ENCODE measurements at regions not wholly inside any gene's neighbourhood (a gene's known extent, or its start where the extent isn't known, plus 50 kb on each side); places are given as distances from the start of the nearest gene placed in this dataset.

DNA sequence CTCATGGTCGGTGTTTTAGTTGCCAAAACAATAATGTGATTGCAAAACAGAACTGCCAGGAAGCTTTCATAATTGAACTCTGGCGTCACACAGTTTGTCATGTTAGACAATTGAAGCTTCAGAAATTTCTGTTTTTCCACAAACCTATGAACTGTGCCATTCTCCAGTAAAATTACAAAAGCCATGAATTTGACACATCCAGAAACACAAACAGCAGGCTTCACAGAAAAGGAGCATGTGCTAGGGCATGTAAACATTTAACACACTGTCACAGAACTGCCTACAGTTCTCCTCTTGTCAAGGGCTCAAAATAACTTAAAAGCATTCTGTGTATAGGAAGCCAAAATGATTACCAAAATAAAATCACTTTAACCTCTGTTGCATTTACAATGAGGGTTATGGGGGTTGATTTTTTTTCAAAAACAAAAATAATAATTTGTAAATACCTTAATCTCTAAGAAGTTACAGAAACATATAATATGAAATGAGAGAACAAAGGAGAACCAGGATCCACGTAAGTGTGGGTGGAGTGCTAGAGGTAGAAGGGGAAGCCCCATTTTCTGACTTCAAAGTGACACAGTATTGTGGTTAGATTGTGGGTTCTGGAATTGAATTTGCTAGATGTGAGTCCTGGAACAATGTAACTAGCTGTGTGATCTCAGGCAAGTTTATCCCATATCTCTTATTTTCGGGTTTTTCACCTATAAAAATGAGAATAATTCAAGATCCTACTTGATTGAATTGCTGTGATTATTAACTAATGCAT is 295.0 kb downstream of the CENPC start:
- no peaks in the 10 kb centered on the region for H3K27me3 Mint-ChIP-seq
- DNase-seq: no peak
- no peak overlapping the region for H3K27ac Mint-ChIP-seq
- no peak overlapping the region for H3K4me3 Mint-ChIP-seq
- no peaks in the 10 kb centered on the region for H3K4me1 Mint-ChIP-seq
- no peaks in the 10 kb centered on the region for H3K9me3 Mint-ChIP-seq (ENCODE audit: low read depth)
- CTCF ChIA-PET: no interaction called here
- H3K36me3 Mint-ChIP-seq: no peaks in the 10 kb centered on the region
- no peak for ATAC-seq

DNA sequence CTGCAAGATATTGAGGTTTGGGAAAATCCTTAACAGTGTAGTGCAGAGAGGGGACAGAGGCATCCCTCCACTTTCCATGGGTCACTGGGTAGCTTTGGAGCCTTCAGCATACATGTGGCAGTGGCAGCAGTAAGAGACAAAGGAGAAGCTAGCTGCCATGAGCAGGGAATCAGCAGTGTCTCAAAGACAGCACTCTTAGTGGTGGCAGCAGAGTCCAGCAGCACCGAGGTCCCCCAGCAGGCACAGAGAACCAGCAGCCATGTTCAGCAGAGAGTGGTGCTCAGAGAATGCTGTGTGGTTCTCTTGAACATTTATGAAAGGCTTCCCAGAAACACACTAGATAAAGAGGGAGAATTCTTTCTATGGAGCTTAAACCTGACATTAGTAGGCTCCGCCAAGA is 308.5 kb downstream of the CENPC start:
- Mint-ChIP-seq H3K36me3 (no peaks in the 10 kb centered on the region), H3K9me3 (ENCODE audit: low read depth) (no peaks in the 10 kb centered on the region), H3K27ac (no peak overlapping the region), H3K27me3 (no peaks in the 10 kb centered on the region), H3K4me3 (no peak overlapping the region), H3K4me1 (no peaks in the 10 kb centered on the region)
- DNase-seq: no peak
- CTCF ChIA-PET: no interaction called here
- ATAC-seq: no peak

DNA sequence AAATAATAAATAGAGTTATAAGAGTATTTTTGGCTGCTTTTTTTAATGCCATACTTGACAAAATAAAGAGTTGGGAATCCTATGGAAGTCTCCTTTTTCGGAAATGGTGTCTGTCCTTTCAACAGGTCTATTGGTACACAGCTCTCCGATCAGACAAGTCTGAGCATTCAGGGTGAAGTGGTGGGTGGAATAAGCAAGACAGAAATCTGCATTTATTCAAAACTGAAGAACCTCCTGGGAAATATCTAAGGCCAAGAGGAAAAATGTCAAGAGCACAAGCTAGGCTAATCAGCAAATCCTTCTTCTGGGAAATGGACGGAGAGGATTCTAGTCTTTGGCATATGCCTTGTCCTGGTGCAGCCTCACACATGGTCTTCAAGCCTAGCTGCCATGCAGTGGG is 309.0 kb downstream of the CENPC start:
- ATAC-seq: no peak
- CTCF ChIA-PET: no interaction called here
- no peaks in the 10 kb centered on the region for H3K4me1 Mint-ChIP-seq
- H3K27me3 Mint-ChIP-seq: no peaks in the 10 kb centered on the region
- no peak overlapping the region for H3K27ac Mint-ChIP-seq
- no peak overlapping the region for H3K4me3 Mint-ChIP-seq
- DNase-seq: no peak
- H3K36me3 Mint-ChIP-seq: no peaks in the 10 kb centered on the region
- no peaks in the 10 kb centered on the region for H3K9me3 Mint-ChIP-seq (ENCODE audit: low read depth)

DNA sequence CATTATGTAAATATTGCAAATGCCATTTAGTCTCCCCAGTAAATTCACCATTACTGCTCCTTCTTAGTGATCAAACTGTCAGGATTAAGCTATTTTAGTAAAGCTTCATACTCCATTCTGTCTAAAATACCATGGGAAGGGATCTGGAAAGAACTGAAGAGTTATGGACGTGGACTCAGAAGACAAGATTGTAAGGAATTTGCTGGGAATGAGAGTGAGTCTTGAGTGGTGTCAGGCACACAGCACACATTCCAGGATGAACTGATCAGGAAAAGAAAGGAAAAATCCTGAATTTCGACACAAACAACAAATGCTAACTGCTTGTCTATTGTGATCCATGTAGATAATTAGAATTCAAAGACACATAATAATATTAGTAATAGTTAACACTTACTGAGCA is 311.0 kb downstream of the CENPC start:
- H3K36me3 Mint-ChIP-seq: no peaks in the 10 kb centered on the region
- no peaks in the 10 kb centered on the region for H3K9me3 Mint-ChIP-seq (ENCODE audit: low read depth)
- H3K27ac Mint-ChIP-seq: no peak overlapping the region
- no peaks in the 10 kb centered on the region for H3K4me1 Mint-ChIP-seq
- DNase-seq (no peak), ATAC-seq (no peak)
- H3K4me3 Mint-ChIP-seq: no peak overlapping the region
- CTCF ChIA-PET: no interaction called here
- H3K27me3 Mint-ChIP-seq: no peaks in the 10 kb centered on the region

DNA sequence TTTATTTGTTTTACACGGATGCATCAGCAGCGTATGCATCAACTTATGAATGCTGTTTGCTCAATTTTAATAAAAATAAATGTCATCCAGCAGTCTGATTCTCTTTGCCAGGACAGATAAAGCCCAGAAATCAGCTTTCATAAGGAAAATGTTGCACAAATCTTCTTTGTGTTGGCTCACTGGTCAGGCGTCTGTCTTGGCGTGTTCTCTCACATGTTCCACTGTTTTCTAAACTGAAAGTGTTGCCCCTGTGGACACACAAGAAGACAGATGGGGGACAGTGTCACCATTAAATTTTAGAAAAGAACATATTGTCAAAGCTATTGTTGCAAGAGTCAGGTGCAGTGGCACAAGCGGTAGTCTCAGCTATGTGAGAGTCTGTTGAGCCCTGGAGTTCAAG is 316.2 kb downstream of the CENPC start:
- no peaks in the 10 kb centered on the region for H3K4me1 Mint-ChIP-seq
- no peaks in the 10 kb centered on the region for H3K9me3 Mint-ChIP-seq (ENCODE audit: low read depth)
- no peak overlapping the region for H3K4me3 Mint-ChIP-seq
- DNase-seq (no peak), ATAC-seq (no peak)
- CTCF ChIA-PET: no interaction called here
- no peaks in the 10 kb centered on the region for H3K36me3 Mint-ChIP-seq
- no peak overlapping the region for H3K27ac Mint-ChIP-seq
- H3K27me3 Mint-ChIP-seq: no peaks in the 10 kb centered on the region

DNA sequence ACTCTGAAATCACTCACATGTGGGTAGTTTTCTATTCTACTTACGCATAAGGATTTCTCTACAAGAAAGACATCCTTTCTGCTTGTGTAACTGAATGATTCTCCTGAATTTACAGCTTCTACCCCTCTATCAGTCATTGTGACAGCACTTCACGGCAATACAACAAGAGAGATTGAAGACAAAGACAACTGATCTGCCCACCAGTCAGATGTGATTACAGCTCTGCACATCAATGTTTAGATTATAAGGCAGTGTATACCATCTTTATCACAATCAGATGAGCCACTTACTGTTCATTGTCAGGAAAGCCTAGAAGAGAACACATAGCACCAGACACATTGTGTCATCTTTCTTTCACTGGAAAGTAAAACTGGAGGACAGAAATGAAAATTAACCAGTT is 324.4 kb downstream of the CENPC start:
- H3K27me3 Mint-ChIP-seq: no peaks in the 10 kb centered on the region
- no peak overlapping the region for H3K4me3 Mint-ChIP-seq
- no peaks in the 10 kb centered on the region for H3K9me3 Mint-ChIP-seq (ENCODE audit: low read depth)
- no peak for DNase-seq
- no peak overlapping the region for H3K27ac Mint-ChIP-seq
- H3K36me3 Mint-ChIP-seq: no peaks in the 10 kb centered on the region
- CTCF ChIA-PET: no interaction called here
- H3K4me1 Mint-ChIP-seq: no peaks in the 10 kb centered on the region
- no peak for ATAC-seq

DNA sequence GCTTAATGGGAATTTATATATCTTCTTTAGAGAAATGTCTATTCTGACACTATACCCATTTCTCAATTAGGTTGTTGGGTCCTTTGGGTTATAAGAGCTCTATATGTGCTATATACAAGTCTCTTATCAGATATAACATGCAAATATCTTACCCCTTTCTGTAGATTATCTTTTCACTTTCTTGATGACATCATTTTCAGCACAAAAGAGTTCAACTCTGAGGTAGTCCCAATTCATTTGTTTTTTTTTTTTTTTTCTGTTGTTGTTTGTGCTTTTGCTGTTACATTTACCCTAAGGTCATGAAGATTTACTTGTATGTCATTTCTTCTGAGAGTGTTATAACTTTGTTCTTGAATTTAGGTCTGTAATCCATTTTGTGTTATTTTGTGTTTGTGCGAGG is 326.4 kb downstream of the CENPC start:
- Mint-ChIP-seq H3K36me3 (no peaks in the 10 kb centered on the region), H3K27ac (no peak overlapping the region), H3K9me3 (ENCODE audit: low read depth) (no peaks in the 10 kb centered on the region), H3K4me3 (no peak overlapping the region), H3K27me3 (no peaks in the 10 kb centered on the region), H3K4me1 (no peaks in the 10 kb centered on the region)
- CTCF ChIA-PET: no interaction called here
- no peak for ATAC-seq
- DNase-seq: no peak

DNA sequence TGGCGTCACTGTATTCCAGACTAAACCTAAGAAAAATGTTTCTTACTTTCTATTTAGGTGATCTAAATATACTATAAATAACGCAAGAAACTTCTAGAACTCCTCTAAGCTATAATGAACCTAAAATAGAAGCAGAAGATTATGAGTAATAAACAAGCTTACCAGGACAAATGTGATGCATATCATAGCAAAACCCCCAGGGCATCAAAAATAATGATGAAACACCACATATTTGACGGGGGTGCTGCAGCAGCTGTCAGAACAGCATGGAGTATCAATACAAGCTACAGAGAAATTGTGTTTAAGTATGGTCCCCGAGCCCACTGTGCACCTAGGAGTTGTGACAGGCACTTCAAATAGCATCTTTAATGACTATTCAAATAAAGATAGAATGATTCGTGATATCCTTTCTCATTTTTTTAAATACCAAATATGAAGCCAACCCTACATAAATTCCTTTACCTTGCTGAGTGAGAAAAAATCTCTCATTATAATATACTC is 337.3 kb downstream of the CENPC start:
- CTCF ChIA-PET: no interaction called here
- H3K4me1 Mint-ChIP-seq: no peaks in the 10 kb centered on the region
- no peaks in the 10 kb centered on the region for H3K36me3 Mint-ChIP-seq
- no peak for DNase-seq
- H3K9me3 Mint-ChIP-seq (ENCODE audit: low read depth): no peaks in the 10 kb centered on the region
- ATAC-seq: no peak
- H3K27me3 Mint-ChIP-seq: no peaks in the 10 kb centered on the region
- no peak overlapping the region for H3K27ac Mint-ChIP-seq
- H3K4me3 Mint-ChIP-seq: no peak overlapping the region

DNA sequence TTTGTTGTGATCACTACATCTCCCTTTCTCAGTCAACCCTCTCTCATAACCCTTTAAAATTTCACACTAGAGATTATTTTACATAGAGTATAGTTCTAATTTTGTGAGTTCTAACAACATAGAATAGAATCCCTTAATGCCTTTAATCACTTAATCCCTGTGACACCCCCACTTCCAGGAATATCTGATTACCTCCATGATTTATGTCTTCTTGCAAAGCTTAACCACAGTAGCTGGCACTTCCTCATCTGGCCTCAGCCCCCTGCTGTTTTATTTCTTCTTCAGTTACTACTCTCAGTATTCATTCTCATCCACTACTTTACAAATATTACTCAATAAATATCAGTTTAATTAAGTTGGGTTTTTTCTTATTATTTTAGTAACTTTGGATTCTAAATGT is 340.9 kb downstream of the CENPC start:
- H3K4me1 Mint-ChIP-seq: no peaks in the 10 kb centered on the region
- DNase-seq (no peak), ATAC-seq (no peak)
- no peaks in the 10 kb centered on the region for H3K36me3 Mint-ChIP-seq
- CTCF ChIA-PET: no interaction called here
- H3K27ac Mint-ChIP-seq: no peak overlapping the region
- no peaks in the 10 kb centered on the region for H3K27me3 Mint-ChIP-seq
- no peak overlapping the region for H3K4me3 Mint-ChIP-seq
- no peaks in the 10 kb centered on the region for H3K9me3 Mint-ChIP-seq (ENCODE audit: low read depth)

DNA sequence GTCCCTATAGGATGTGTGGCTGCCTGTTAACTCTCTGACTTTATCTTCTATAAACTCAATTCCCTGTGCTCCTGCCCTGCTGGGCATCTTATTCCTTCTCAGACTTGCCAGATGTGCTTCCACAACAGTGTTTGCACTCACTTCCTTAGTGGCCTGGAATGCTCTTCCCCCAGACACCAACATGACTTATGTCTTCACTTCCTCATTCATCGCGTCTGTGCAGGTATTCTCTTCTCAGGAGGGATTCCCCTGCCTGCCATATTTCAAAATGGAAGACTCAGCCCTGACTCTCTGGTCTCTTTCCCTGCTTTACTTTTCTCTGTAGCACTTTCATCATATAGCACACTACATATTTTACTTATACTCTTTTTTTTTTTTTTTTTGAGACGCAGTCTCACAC is 344.0 kb downstream of the CENPC start:
- Mint-ChIP-seq H3K4me3 (no peak overlapping the region), H3K27ac (no peak overlapping the region), H3K27me3 (no peaks in the 10 kb centered on the region), H3K4me1 (no peaks in the 10 kb centered on the region), H3K36me3 (no peaks in the 10 kb centered on the region), H3K9me3 (ENCODE audit: low read depth) (no peaks in the 10 kb centered on the region)
- DNase-seq: no peak
- CTCF ChIA-PET: no interaction called here
- ATAC-seq: no peak

DNA sequence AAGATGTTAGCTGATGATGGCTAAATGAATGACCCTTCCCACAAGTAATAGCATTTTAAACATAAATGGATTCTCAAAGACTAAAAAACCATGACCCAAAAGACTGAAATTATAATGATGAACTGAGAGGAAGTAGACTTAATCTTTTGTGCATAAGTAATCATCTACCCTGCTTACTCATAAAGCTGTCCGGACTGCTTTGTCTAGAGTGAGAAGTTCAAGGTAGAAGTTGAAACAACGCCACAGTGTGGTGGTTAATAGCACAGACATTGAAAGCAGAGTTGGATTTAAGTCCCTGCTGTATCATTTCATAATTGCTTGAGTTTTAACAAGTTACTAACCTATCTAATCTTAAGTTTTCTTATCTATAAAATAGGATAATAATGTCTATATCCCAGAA is 346.6 kb downstream of the CENPC start:
- H3K9me3 Mint-ChIP-seq (ENCODE audit: low read depth): no peaks in the 10 kb centered on the region
- no peak overlapping the region for H3K27ac Mint-ChIP-seq
- H3K4me3 Mint-ChIP-seq: no peak overlapping the region
- H3K36me3 Mint-ChIP-seq: no peaks in the 10 kb centered on the region
- DNase-seq (no peak), ATAC-seq (no peak)
- CTCF ChIA-PET: no interaction called here
- no peaks in the 10 kb centered on the region for H3K4me1 Mint-ChIP-seq
- H3K27me3 Mint-ChIP-seq: no peaks in the 10 kb centered on the region

DNA sequence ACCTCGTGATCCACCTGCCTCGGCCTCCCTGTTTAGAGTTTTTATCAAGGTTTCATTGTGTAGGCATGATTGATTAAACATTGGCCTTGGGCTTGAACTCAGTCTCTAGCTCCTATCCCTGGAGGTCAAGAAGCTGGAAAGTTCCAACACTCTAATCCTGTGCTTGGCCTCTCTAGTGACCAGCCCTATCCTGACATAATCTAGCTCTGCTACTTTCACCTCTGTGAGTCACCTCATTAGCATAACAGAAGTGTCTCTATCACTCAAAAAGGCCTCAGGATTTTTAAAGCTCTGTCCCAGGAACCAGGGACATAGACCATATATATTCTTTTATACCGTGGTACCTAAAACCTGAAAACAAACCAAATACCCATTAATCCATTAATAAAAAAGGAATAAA is 377.5 kb downstream of the CENPC start:
- no peaks in the 10 kb centered on the region for H3K27me3 Mint-ChIP-seq
- no peaks in the 10 kb centered on the region for H3K4me1 Mint-ChIP-seq
- DNase-seq (no peak), ATAC-seq (no peak)
- H3K36me3 Mint-ChIP-seq: no peaks in the 10 kb centered on the region
- no peak overlapping the region for H3K4me3 Mint-ChIP-seq
- CTCF ChIA-PET: no interaction called here
- no peak overlapping the region for H3K27ac Mint-ChIP-seq
- no peaks in the 10 kb centered on the region for H3K9me3 Mint-ChIP-seq (ENCODE audit: low read depth)

DNA sequence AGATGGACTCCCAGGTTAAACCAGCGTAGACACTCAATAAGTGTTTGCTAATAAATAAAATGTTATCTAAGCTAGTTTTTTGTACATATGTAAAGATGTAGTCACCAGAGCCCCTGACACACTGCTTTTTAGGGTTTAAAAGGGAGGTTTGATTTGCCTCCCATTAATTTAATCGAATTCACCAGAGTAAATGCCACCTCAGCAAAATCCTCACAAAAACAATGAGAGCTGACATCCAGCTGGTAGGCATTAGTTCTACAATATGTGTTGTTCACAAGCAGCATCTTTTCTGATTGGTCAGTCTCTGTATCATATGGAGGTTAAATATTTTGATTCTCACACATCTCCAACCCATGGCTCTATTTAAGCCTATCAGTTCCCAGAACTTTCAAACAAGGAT is 382.6 kb downstream of the CENPC start:
- DNase-seq (no peak), ATAC-seq (no peak)
- H3K27ac Mint-ChIP-seq: no peak overlapping the region
- no peaks in the 10 kb centered on the region for H3K9me3 Mint-ChIP-seq (ENCODE audit: low read depth)
- H3K36me3 Mint-ChIP-seq: no peaks in the 10 kb centered on the region
- H3K27me3 Mint-ChIP-seq: no peaks in the 10 kb centered on the region
- no peaks in the 10 kb centered on the region for H3K4me1 Mint-ChIP-seq
- no peak overlapping the region for H3K4me3 Mint-ChIP-seq
- CTCF ChIA-PET: no interaction called here

DNA sequence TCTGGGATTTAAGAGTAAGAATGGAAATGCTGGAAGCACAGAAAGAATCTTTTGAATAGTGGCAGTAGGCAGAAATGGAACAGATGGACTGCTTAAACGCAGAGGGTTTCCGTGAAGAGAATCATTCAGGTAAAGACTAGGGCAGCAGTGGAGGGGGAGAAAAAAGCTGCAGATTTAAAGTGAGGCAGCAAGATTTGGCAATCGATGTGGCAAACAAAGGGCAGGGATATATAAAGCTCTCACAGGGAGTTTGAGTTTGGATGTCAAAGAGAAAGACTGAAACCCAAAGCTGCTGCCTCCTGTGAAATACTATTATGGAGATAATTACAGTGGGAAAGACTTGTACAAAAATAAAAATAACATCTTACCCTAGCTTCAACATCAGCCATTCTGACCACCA is 384.0 kb downstream of the CENPC start:
- no peak for ATAC-seq
- no peaks in the 10 kb centered on the region for H3K9me3 Mint-ChIP-seq (ENCODE audit: low read depth)
- H3K36me3 Mint-ChIP-seq: no peaks in the 10 kb centered on the region
- H3K4me3 Mint-ChIP-seq: no peak overlapping the region
- no peaks in the 10 kb centered on the region for H3K4me1 Mint-ChIP-seq
- CTCF ChIA-PET: no interaction called here
- H3K27me3 Mint-ChIP-seq: no peaks in the 10 kb centered on the region
- H3K27ac Mint-ChIP-seq: no peak overlapping the region
- no peak for DNase-seq

DNA sequence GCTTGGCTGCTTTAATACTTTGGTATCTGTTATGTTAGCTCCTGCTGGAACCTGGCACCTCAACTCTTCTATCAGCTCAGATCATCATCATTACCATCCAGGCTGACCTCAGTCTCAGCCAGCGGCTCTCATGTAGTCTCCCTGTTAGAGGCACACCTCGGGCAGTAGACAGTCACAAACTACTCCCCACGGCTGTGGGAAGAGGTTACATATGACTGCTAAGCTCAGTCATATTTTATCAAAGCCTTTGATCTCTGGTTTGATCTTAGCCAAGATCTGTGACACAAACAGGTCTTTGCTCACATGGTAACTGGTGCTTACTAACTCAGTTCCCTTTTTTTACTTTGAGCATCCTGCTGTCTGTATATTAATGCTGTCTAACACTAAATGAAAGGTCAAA is 384.9 kb downstream of the CENPC start:
- Mint-ChIP-seq H3K9me3 (ENCODE audit: low read depth) (no peaks in the 10 kb centered on the region), H3K4me1 (no peaks in the 10 kb centered on the region), H3K4me3 (no peak overlapping the region), H3K27ac (no peak overlapping the region), H3K36me3 (no peaks in the 10 kb centered on the region), H3K27me3 (no peaks in the 10 kb centered on the region)
- no peak for DNase-seq
- CTCF ChIA-PET: interaction anchor here (0.6 kb wide), 1 partner anchor 343 kb away, joined by 3 read pairs; no protein-coding TSS in a partner anchor
- ATAC-seq: no peak

Measured in activated CD8-positive, alpha-beta memory T cell treated with anti-CD3 and anti-CD28 coated beads, Interleukin-2, amount 10 ng/mL, durations not matched to agents 7 days and 5 days (primary cell).